ENCODE measurements at regions not wholly inside any gene's neighbourhood (a gene's known extent, or its start where the extent isn't known, plus 50 kb on each side); places are given as distances from the start of the nearest gene placed in this dataset.

DNA sequence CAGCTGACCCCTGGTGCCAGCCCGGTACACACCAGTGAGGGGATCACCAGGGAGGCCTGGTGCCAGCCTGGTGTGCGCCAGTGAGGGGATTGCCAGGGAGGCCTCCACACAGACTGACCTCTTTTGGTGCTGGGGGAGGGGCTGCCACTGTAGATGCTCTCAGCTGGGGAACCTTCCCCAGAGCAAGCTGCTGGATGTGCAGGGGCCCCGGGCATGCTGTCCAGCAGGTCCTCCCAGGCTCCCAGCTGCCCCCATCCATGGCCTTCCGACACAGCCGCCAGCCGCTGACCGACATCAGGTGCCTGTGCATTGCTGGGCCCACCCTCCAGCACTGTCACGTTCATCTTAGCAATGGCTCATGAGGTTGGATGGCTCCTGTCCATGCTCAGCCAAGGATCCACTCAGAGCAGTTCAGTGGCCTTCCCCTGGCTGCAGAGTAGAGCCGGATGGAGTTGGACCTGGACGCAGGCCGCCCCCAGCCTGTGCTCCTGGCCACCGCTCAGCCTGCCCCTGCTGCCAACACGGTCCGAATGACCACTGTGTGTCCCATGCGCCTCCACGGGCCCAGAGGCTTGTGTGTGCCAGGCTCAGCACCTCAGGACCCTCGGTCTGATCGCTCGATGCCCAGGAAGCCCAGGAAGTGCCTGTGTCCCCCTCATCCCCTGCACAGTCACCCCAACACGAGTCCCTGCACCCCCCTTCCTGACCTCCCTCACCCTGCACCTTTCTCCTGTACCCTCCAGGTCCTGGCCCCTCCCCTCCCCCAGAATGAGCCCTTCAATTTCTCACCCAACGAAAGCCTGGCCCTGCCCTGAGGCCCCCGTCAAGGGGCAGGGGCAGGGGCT, 95.7 kb downstream of the YTHDF1 start:
- Histone ChIP-seq H3K9me3 (ENCODE audit: severe bottlenecking) (no peaks in the 10 kb centered on the region), H3K27ac (ENCODE audit: poor library complexity, severe bottlenecking) (no peak overlapping the region), H3K4me1 (ENCODE audit: insufficient read depth, poor library complexity, severe bottlenecking) (no peaks in the 10 kb centered on the region), H3K27me3 (ENCODE audit: insufficient read depth, poor library complexity, severe bottlenecking) (peaks cover 29% of the 10 kb centered on the region), H3K36me3 (ENCODE audit: low read depth) (no peaks in the 10 kb centered on the region), H3K4me3 (ENCODE audit: severe bottlenecking) (no peak overlapping the region)
- TF ChIP-seq, protein P1, sequence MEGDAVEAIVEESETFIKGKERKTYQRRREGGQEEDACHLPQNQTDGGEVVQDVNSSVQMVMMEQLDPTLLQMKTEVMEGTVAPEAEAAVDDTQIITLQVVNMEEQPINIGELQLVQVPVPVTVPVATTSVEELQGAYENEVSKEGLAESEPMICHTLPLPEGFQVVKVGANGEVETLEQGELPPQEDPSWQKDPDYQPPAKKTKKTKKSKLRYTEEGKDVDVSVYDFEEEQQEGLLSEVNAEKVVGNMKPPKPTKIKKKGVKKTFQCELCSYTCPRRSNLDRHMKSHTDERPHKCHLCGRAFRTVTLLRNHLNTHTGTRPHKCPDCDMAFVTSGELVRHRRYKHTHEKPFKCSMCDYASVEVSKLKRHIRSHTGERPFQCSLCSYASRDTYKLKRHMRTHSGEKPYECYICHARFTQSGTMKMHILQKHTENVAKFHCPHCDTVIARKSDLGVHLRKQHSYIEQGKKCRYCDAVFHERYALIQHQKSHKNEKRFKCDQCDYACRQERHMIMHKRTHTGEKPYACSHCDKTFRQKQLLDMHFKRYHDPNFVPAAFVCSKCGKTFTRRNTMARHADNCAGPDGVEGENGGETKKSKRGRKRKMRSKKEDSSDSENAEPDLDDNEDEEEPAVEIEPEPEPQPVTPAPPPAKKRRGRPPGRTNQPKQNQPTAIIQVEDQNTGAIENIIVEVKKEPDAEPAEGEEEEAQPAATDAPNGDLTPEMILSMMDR (IDR thresholded peaks at IDR 0.05; ENCODE audit: poor library complexity, severe bottlenecking) = no peak
- ATAC-seq (ENCODE audit: low read depth) = no peak
- peak; percentile 86 for DNase-seq (ENCODE audit: low spot score)

DNA sequence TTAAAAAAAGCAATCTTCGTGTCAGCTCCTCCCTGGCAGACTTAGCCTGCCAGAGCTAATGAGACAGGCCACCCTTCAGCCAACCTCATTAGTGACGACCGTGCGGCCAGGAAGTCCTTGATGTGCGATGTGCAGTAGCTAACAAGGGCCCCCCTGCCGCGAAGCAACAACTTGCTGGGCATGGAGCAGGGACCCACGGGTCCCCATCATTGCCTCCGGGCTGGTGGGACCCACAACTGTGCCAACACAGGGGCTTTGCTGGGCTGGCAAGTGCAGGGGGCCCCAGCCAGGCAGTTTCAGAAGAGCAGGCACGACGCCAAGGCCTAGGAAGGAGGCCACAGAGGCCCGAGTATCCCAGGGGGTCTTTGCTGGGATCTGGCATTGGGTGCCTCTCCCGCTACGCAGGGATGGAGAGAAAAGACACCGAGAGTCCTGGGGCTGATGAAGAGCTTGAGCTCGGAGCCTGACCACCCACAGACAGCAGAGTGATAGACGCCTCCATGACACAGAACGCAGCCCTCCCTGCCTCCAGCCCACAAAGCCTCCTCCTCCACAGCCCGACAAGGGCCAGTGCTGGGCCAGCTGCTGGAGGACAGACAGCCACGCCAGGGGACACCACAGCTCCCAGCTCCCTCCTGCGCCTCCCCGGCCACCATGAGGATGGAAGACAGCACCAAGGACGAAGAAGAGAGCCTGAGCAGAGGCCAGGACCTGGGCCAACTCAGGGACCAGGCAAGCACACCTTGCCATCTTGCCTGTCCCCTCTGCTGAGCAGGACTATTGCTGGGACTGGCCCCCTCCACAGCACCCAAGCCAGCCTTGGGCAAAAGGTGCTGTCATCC, 96.6 kb downstream of the YTHDF1 start:
- Histone ChIP-seq H3K9me3 (ENCODE audit: severe bottlenecking) (no peaks in the 10 kb centered on the region), H3K4me1 (ENCODE audit: insufficient read depth, poor library complexity, severe bottlenecking) (no peaks in the 10 kb centered on the region), H3K4me3 (ENCODE audit: severe bottlenecking) (no peak overlapping the region), H3K27ac (ENCODE audit: poor library complexity, severe bottlenecking) (no peak overlapping the region), H3K27me3 (ENCODE audit: insufficient read depth, poor library complexity, severe bottlenecking) (peaks cover 33% of the 10 kb centered on the region), H3K36me3 (ENCODE audit: low read depth) (no peaks in the 10 kb centered on the region)
- peak; percentile 79 for DNase-seq (ENCODE audit: low spot score)
- no peak for ATAC-seq (ENCODE audit: low read depth)
- TF ChIP-seq, protein P1 (IDR thresholded peaks at IDR 0.05; ENCODE audit: poor library complexity, severe bottlenecking) = no peak

- ATAC-seq (ENCODE audit: low read depth) (no peak), DNase-seq (ENCODE audit: low spot score) (peak; percentile 72)
- Histone ChIP-seq H3K4me1 (ENCODE audit: insufficient read depth, poor library complexity, severe bottlenecking) (no peaks in the 10 kb centered on the region), H3K9me3 (ENCODE audit: severe bottlenecking) (no peaks in the 10 kb centered on the region), H3K4me3 (ENCODE audit: severe bottlenecking) (no peak overlapping the region), H3K27ac (ENCODE audit: poor library complexity, severe bottlenecking) (no peak overlapping the region), H3K27me3 (ENCODE audit: insufficient read depth, poor library complexity, severe bottlenecking) (peaks cover 40% of the 10 kb centered on the region), H3K36me3 (ENCODE audit: low read depth) (no peaks in the 10 kb centered on the region)
- TF ChIP-seq, protein P1 (IDR thresholded peaks at IDR 0.05; ENCODE audit: poor library complexity, severe bottlenecking) = no peak
Observed at GRCh38 chr20:63118303-63119120, 97.4 kb downstream of the YTHDF1 start.

GRCh38 chr20:63117661-63118302, 98.1 kb downstream of the YTHDF1 start:
- no peaks in the 10 kb centered on the region for H3K36me3 ChIP-seq (ENCODE audit: low read depth)
- H3K4me1 ChIP-seq (ENCODE audit: insufficient read depth, poor library complexity, severe bottlenecking) = no peaks in the 10 kb centered on the region
- no peak overlapping the region for H3K4me3 ChIP-seq (ENCODE audit: severe bottlenecking)
- DNase-seq (ENCODE audit: low spot score) = peak; percentile 72
- H3K27me3 ChIP-seq (ENCODE audit: insufficient read depth, poor library complexity, severe bottlenecking) = peaks cover 46% of the 10 kb centered on the region
- no peak for ATAC-seq (ENCODE audit: low read depth)
- TF ChIP-seq, protein P1 (IDR thresholded peaks at IDR 0.05; ENCODE audit: poor library complexity, severe bottlenecking) = no peak
- H3K9me3 ChIP-seq (ENCODE audit: severe bottlenecking) = no peaks in the 10 kb centered on the region
- no peak overlapping the region for H3K27ac ChIP-seq (ENCODE audit: poor library complexity, severe bottlenecking)
